Activated CD8-positive, alpha-beta T cell treated with anti-CD3 and anti-CD28 coated beads for 36 hours (primary cell): ENCODE measurements at regions not wholly inside any gene's neighbourhood (a gene's known extent, or its start where the extent isn't known, plus 50 kb on each side); places are given as distances from the start of the nearest gene placed in this dataset.

ENCODE experiments used
- ATAC-seq: fragments of 200-7000 bp; cut with Tn5 transposase; one replicate; pipeline ENCODE4 v1.10.0; 2021; ENCODE audit warnings: mild to moderate bottlenecking, moderate library complexity
- CTCF ChIA-PET: fragments of 350-600 bp; sonication (Branson Sonifier 250); formaldehyde crosslinking; loops from one replicate; lab custom pipeline; 2021; ENCODE audit warnings: antibody characterized with exemption; lab: Charles Lee
- POLR2A ChIA-PET: fragments of 350-600 bp; sonication (Branson Sonifier 250); formaldehyde crosslinking; loops from one replicate; lab custom pipeline; 2021; ENCODE audit warnings: antibody characterized with exemption; lab: Charles Lee
- DNase-seq: peaks from one replicate; pipeline ENCODE4 v3.0.0-alpha.2; 2020
- H3K27ac Mint-ChIP-seq: one replicate; pipeline ENCODE4 v1.8.0; 2021; ENCODE audit warnings: mild to moderate bottlenecking, mixed read lengths
- H3K27me3 Mint-ChIP-seq: one replicate; pipeline ENCODE4 v1.8.0; 2021; ENCODE audit warnings: mixed read lengths
- H3K36me3 Mint-ChIP-seq: one replicate; pipeline ENCODE4 v1.8.0; 2021; ENCODE audit warnings: low read depth, mixed read lengths
- H3K4me1 Mint-ChIP-seq: one replicate; pipeline ENCODE4 v1.8.0; 2021; ENCODE audit warnings: low read depth, mixed read lengths
- H3K4me3 Mint-ChIP-seq: one replicate; pipeline ENCODE4 v1.8.0; 2021; ENCODE audit warnings: mild to moderate bottlenecking, moderate library complexity, mixed read lengths
- H3K9me3 Mint-ChIP-seq: one replicate; pipeline ENCODE4 v1.8.0; 2021; ENCODE audit warnings: mixed read lengths
- intact Hi-C: fragments of 100-400 bp; cut with micrococcal nuclease; formaldehyde crosslinking; loops from one replicate; pipeline ENCODE4 v1.10.0; 2022
- TF ChIP-seq, protein P1 (sequence below): fragments of 200-600 bp; IDR thresholded peaks from one replicate; pipeline ENCODE4 v1.8.0; 2022; ENCODE audit warnings: antibody characterized with exemption, mild to moderate bottlenecking

DNA sequence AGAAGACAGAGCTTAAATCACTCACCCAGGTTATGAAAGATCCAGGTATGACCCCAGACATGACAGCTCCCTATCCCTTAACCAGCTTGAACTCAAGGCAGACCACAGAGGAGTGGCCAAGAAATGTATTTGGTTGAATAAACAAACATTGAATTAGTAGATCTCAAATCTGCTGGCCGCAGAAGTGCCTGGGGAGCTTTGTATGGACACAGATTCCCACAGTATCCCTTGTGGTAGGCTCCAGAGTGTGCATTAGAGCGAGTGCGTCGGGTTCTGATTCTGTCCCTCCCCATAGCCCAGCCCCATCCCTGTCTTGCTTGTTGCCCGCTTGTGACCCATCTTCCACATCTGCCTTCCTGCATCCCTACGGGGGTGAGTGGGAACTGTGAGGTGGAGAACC lies 118.8 kb upstream of the FOXF1 start:
- H3K9me3 Mint-ChIP-seq = no peaks in the 10 kb centered on the region
- no peak overlapping the region for H3K4me3 Mint-ChIP-seq
- no peaks in the 10 kb centered on the region for H3K36me3 Mint-ChIP-seq
- CTCF ChIA-PET = no interaction called here
- DNase-seq (no peak), ATAC-seq (no peak)
- intact Hi-C loops = no loop called here
- H3K27me3 Mint-ChIP-seq = peaks cover 4% of the 10 kb centered on the region
- H3K4me1 Mint-ChIP-seq = no peaks in the 10 kb centered on the region
- TF ChIP-seq, protein P1, sequence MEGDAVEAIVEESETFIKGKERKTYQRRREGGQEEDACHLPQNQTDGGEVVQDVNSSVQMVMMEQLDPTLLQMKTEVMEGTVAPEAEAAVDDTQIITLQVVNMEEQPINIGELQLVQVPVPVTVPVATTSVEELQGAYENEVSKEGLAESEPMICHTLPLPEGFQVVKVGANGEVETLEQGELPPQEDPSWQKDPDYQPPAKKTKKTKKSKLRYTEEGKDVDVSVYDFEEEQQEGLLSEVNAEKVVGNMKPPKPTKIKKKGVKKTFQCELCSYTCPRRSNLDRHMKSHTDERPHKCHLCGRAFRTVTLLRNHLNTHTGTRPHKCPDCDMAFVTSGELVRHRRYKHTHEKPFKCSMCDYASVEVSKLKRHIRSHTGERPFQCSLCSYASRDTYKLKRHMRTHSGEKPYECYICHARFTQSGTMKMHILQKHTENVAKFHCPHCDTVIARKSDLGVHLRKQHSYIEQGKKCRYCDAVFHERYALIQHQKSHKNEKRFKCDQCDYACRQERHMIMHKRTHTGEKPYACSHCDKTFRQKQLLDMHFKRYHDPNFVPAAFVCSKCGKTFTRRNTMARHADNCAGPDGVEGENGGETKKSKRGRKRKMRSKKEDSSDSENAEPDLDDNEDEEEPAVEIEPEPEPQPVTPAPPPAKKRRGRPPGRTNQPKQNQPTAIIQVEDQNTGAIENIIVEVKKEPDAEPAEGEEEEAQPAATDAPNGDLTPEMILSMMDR = no peak
- H3K27ac Mint-ChIP-seq = no peak overlapping the region
- POLR2A ChIA-PET = interaction anchor here (1.3 kb wide), 1 partner anchor 10 kb away, joined by 3 read pairs; no protein-coding TSS in a partner anchor

DNA sequence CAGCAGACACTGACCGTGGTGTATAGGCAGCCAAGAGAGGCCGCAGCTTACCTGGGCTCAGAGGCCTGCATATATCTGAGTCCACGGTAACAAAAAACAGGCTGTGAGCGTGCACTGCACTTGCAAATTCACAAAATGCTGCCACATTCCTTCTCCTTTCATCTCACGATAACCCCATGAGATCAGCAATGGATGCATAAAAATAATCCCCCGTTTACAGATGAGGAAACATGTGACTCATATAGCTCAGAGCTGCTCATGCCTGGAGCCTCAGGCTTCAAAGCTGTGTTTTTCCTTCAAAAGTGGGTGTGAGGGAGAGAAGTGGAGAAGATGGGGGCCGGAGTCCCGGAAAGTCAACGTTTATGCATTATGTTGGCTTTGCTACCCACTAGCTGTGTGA lies 118.3 kb upstream of the FOXF1 start:
- peaks cover 3% of the 10 kb centered on the region for H3K27me3 Mint-ChIP-seq
- intact Hi-C loops = no loop called here
- H3K9me3 Mint-ChIP-seq = no peaks in the 10 kb centered on the region
- H3K4me1 Mint-ChIP-seq = no peaks in the 10 kb centered on the region
- ChIA-PET CTCF (interaction anchor here (1.9 kb wide), 1 partner anchor 126 kb away, joined by 4 read pairs; no protein-coding TSS in a partner anchor), POLR2A (interaction anchor here (1.3 kb wide), 1 partner anchor 10 kb away, joined by 3 read pairs; no protein-coding TSS in a partner anchor)
- ATAC-seq (no peak), DNase-seq (no peak)
- no peak overlapping the region for H3K27ac Mint-ChIP-seq
- TF ChIP-seq, protein P1 = no peak
- H3K36me3 Mint-ChIP-seq = no peaks in the 10 kb centered on the region
- no peak overlapping the region for H3K4me3 Mint-ChIP-seq

DNA sequence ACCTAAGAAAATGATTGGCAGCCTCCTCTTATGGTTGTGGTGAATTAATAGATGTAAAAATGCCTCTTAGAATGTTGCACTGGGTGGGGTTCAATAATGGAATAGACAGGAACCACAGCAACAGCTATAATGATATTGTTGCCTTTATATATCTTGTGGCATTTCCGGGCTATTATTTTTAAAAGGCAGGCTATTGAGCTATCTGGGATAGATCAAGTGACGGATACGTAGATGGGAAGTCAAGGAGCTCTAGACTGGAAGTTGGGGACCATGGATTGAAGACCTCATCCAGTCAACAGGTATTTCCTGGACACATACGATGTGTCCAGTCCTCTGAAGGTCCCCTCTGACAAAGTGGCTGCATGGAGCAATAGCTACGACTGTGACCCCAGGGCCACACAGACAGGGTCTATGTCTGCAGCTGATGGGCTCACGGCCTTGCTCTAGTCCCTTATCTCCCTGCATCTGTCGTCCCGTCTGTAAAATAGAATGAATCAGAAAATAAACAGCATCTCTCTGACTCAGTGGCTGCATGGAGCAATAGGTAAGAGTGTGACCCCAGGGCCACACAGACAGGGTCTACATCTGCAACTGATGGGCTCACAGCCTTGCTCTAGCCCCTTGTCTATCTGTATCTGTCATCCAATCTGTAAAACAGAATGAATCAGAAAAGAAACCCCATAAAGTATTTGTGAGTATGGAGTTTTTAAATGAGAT lies 117.7 kb upstream of the FOXF1 start:
- Mint-ChIP-seq H3K4me3 (no peak overlapping the region), H3K4me1 (no peaks in the 10 kb centered on the region), H3K9me3 (no peaks in the 10 kb centered on the region), H3K36me3 (no peaks in the 10 kb centered on the region), H3K27ac (no peak overlapping the region), H3K27me3 (peaks cover 3% of the 10 kb centered on the region)
- TF ChIP-seq, protein P1 = no peak
- ATAC-seq (no peak), DNase-seq (no peak)
- ChIA-PET CTCF (interaction anchor here (1.9 kb wide), 1 partner anchor 125 kb away, joined by 4 read pairs; no protein-coding TSS in a partner anchor), POLR2A (interaction anchor here (1.3 kb wide), 1 partner anchor 11 kb away, joined by 3 read pairs; no protein-coding TSS in a partner anchor)
- intact Hi-C loops = no loop called here

DNA sequence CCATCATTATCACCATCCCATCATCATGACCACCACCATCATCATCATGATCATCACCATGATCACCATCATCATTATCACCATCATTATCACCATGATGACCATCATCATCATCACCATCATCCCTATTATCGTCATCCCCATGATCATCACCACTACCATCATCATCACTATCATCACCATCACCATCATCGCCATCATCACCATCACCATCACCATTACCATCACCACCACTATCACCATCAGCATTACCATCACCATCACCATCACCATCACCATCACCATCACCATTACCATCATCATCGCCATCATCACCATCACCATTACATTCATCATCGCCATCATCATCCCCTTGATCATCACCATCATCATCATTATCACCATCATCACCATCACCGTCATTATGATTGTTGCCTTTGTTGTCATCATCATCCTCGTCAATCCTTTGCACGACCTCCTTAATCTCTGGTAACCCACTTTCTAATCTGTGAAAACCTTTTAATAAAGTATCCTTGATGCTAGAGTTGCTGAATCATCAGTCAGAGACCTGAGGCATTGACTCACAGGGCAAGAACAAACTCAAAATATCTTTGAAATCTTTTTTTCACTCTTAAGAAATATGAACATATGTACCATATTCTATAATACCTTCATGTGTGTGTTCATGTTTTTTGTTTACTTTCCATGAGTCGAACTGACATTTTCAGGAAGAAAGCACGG lies 116.3 kb upstream of the FOXF1 start:
- no peaks in the 10 kb centered on the region for H3K9me3 Mint-ChIP-seq
- no peak overlapping the region for H3K4me3 Mint-ChIP-seq
- H3K36me3 Mint-ChIP-seq = no peaks in the 10 kb centered on the region
- ChIA-PET CTCF (interaction anchor here (1.9 kb wide), 1 partner anchor 124 kb away, joined by 4 read pairs; no protein-coding TSS in a partner anchor), POLR2A (no interaction called here)
- ATAC-seq (no peak), DNase-seq (no peak)
- H3K27ac Mint-ChIP-seq = no peak overlapping the region
- intact Hi-C loops = no loop called here
- no peaks in the 10 kb centered on the region for H3K4me1 Mint-ChIP-seq
- peaks cover 3% of the 10 kb centered on the region for H3K27me3 Mint-ChIP-seq
- TF ChIP-seq, protein P1 = no peak

DNA sequence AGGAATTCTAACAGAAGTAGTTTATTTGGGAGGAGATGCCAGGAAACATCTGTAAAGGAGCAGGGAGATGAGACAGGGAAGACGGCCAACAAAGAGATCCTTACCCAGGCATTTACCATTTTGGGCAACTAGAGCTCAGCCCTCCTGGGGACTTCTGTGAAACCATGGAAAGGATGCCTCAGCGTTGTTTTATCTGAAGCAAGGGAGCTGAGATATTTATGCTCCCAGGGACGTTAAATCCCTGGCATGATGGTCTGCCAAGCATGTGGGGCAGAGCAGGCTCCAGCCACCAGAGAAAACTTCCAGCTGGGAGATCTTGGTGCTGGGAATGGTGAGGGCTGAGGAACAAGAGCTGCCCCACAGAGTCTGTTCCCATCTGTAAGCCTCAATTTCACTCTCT lies 114.8 kb upstream of the FOXF1 start:
- Mint-ChIP-seq H3K9me3 (no peaks in the 10 kb centered on the region), H3K27ac (no peak overlapping the region), H3K4me1 (no peaks in the 10 kb centered on the region), H3K4me3 (no peak overlapping the region), H3K27me3 (peaks cover 1% of the 10 kb centered on the region), H3K36me3 (no peaks in the 10 kb centered on the region)
- intact Hi-C loops = no loop called here
- CTCF ChIA-PET = no interaction called here
- no peak for ATAC-seq
- POLR2A ChIA-PET = no interaction called here
- TF ChIP-seq, protein P1 = no peak
- DNase-seq = no peak
